H9 (cell line): ENCODE measurements at regions not wholly inside any gene's neighbourhood (a gene's known extent, or its start where the extent isn't known, plus 50 kb on each side); places are given as distances from the start of the nearest gene placed in this dataset.
"Not testable (repeated sequence)": the region's sequence is repeated elsewhere in the genome, so short reads cannot be mapped to it uniquely, and the experiment has no call there.

Source experiments
- DNase-seq: peaks from one replicate; pipeline ENCODE4 v3.0.0-alpha.2; 2017
- H2AFZ ChIP-seq: one replicate; pipeline ENCODE4 v1.6.1; 2013; ENCODE audit warnings: mild to moderate bottlenecking, low read length, control low read depth, moderate library complexity
- H2AK5ac ChIP-seq: 2 replicates; pipeline ENCODE4 v1.6.1; 2013; ENCODE audit warnings: low read length, control low read depth, mixed read lengths; ENCODE audit not compliant: insufficient read length
- H2BK120ac ChIP-seq: one replicate; pipeline ENCODE4 v1.6.1; 2013; ENCODE audit warnings: low read depth, mild to moderate bottlenecking, low read length, control low read depth, inconsistent platforms; ENCODE audit not compliant: poor library complexity, severe bottlenecking
- H2BK12ac ChIP-seq: 2 replicates; pipeline ENCODE4 v1.6.1; 2013; ENCODE audit warnings: low read length, control low read depth, mixed read lengths, low read depth; ENCODE audit not compliant: insufficient read length
- H2BK15ac ChIP-seq: 2 replicates; pipeline ENCODE4 v1.6.1; 2013; ENCODE audit warnings: low read depth, low read length, control low read depth
- H2BK20ac ChIP-seq: one replicate; pipeline ENCODE4 v1.6.1; 2013; ENCODE audit warnings: low read depth, mild to moderate bottlenecking, low read length, control low read depth, inconsistent platforms; ENCODE audit not compliant: poor library complexity, severe bottlenecking
- H2BK5ac ChIP-seq: 2 replicates; pipeline ENCODE4 v1.6.1; 2013; ENCODE audit warnings: low read length, control low read depth, mixed read lengths; ENCODE audit not compliant: insufficient read length
- H3K14ac ChIP-seq: 2 replicates; pipeline ENCODE4 v1.6.1; 2013; ENCODE audit warnings: low read length, control low read depth; ENCODE audit not compliant: insufficient read depth
- H3K18ac ChIP-seq: 2 replicates; pipeline ENCODE4 v1.6.1; 2013; ENCODE audit warnings: low read depth, mild to moderate bottlenecking, mixed read lengths, low read length, control low read depth; ENCODE audit not compliant: insufficient read length
- H3K23ac ChIP-seq: 2 replicates; pipeline ENCODE4 v1.6.1; 2013; ENCODE audit warnings: low read length, control low read depth, mixed read lengths, low read depth; ENCODE audit not compliant: insufficient read length
- H3K23me2 ChIP-seq: 2 replicates; pipeline ENCODE4 v1.6.1; 2013; ENCODE audit warnings: low read depth, mild to moderate bottlenecking, mixed read lengths, low read length, control low read depth; ENCODE audit not compliant: insufficient read length, poor library complexity, severe bottlenecking
- H3K27ac ChIP-seq: 2 replicates; pipeline ENCODE4 v1.5.1; 2013; ENCODE audit warnings: low read length, control low read depth, mixed read lengths, low read depth; ENCODE audit not compliant: insufficient read length
- H3K27me3 ChIP-seq: 2 replicates; pipeline ENCODE4 v1.6.1; 2013; ENCODE audit warnings: low read length, control low read depth, inconsistent platforms; ENCODE audit not compliant: insufficient read depth
- H3K4ac ChIP-seq: 2 replicates; pipeline ENCODE4 v1.6.1; 2013; ENCODE audit warnings: low read depth, mild to moderate bottlenecking, control low read depth, inconsistent platforms, low read length, moderate library complexity
- H3K4me1 ChIP-seq: 2 replicates; pipeline ENCODE4 v1.6.1; 2013; ENCODE audit warnings: low read length, control low read depth, inconsistent platforms; ENCODE audit not compliant: insufficient read depth
- H3K4me2 ChIP-seq: 2 replicates; pipeline ENCODE4 v1.6.1; 2013; ENCODE audit warnings: low read length, control low read depth, mixed read lengths; ENCODE audit not compliant: insufficient read length, insufficient read depth
- H3K56ac ChIP-seq: 2 replicates; pipeline ENCODE4 v1.6.1; 2013; ENCODE audit warnings: low read depth, mild to moderate bottlenecking, mixed read lengths, low read length, control low read depth; ENCODE audit not compliant: insufficient read length
- H3K79me1 ChIP-seq: 2 replicates; pipeline ENCODE4 v1.6.1; 2013; ENCODE audit warnings: low read depth, mild to moderate bottlenecking, moderate library complexity, low read length, control low read depth, inconsistent platforms; ENCODE audit not compliant: insufficient read depth, poor library complexity, severe bottlenecking
- H3K79me2 ChIP-seq: 2 replicates; pipeline ENCODE4 v1.6.1; 2013; ENCODE audit warnings: low read length, control low read depth, inconsistent platforms; ENCODE audit not compliant: insufficient read depth
- H3K9ac ChIP-seq: 2 replicates; pipeline ENCODE4 v1.6.1; 2013; ENCODE audit warnings: low read length, control low read depth, mixed read lengths; ENCODE audit not compliant: insufficient read length; ENCODE audit errors: extremely low read depth
- H3K9me3 ChIP-seq: one replicate; pipeline ENCODE4 v1.6.1; 2013; ENCODE audit warnings: low read depth, low read length, inconsistent platforms; ENCODE audit not compliant: control insufficient read depth
- H3T11ph ChIP-seq: one replicate; pipeline ENCODE4 v1.6.1; 2013; ENCODE audit warnings: mild to moderate bottlenecking, low read length, control low read depth, inconsistent platforms
- H4K20me1 ChIP-seq: one replicate; pipeline ENCODE4 v1.6.1; 2013; ENCODE audit not compliant: control insufficient read depth, insufficient read length, insufficient read depth
- H4K5ac ChIP-seq: 2 replicates; pipeline ENCODE4 v1.6.1; 2013; ENCODE audit warnings: low read depth, mild to moderate bottlenecking, mixed read lengths, low read length, control low read depth; ENCODE audit not compliant: insufficient read length
- H4K8ac ChIP-seq: replicated peaks from 2 replicates; pipeline ENCODE4 v1.6.1; 2013; ENCODE audit warnings: low read length, control low read depth, mixed read lengths, low read depth; ENCODE audit not compliant: insufficient read length
- H4K91ac ChIP-seq: 2 replicates; pipeline ENCODE4 v1.6.1; 2013; ENCODE audit warnings: low read depth, mild to moderate bottlenecking, moderate library complexity, mixed read lengths, low read length, control low read depth; ENCODE audit not compliant: insufficient read length
- H3K27ac Mint-ChIP-seq, 3 experiments: 2 replicates in 2 of 3; 3 replicates in 1 of 3; pipeline ENCODE4 v1.8.0; 2020 to 2021; ENCODE audit warnings: mixed read lengths in 3 of 3, mild to moderate bottlenecking in 1 of 3, moderate library complexity in 1 of 3
- H3K27me3 Mint-ChIP-seq: 2 replicates; pipeline ENCODE4 v1.8.0; 2021; ENCODE audit warnings: low read depth, mild to moderate bottlenecking, moderate library complexity, mixed read lengths
- H3K36me3 Mint-ChIP-seq, 3 experiments: 2 replicates in 2 of 3; 3 replicates in 1 of 3; pipeline ENCODE4 v1.8.0; 2020 to 2021; ENCODE audit warnings: low read depth in 3 of 3, mixed read lengths in 3 of 3; ENCODE audit not compliant: insufficient read depth in 1 of 3
- H3K4me1 Mint-ChIP-seq, 2 experiments: 2 replicates each; pipeline ENCODE4 v1.8.0; 2020; ENCODE audit warnings: mixed read lengths in 2 of 2
- H3K4me3 Mint-ChIP-seq, 2 experiments: 2 replicates in 1 of 2; 3 replicates in 1 of 2; pipeline ENCODE4 v1.8.0; 2020 to 2021; ENCODE audit warnings: mild to moderate bottlenecking in 2 of 2, mixed read lengths in 2 of 2, moderate library complexity in 1 of 2
- H3K9me3 Mint-ChIP-seq, 2 experiments: 2 replicates in 1 of 2; 3 replicates in 1 of 2; pipeline ENCODE4 v1.8.0; 2020; ENCODE audit warnings: mild to moderate bottlenecking in 2 of 2, mixed read lengths in 2 of 2, moderate library complexity in 1 of 2
- WGBS: extraction: QIAGEN DNeasy Blood & Tissue Kit; methylation state at CpG from one replicate; pipeline ENCODE4 v1.1.7; 2013; ENCODE audit warnings: missing lambda C conversion rate, low lambda C conversion rate, mixed read lengths; ENCODE audit not compliant: insufficient read length; ENCODE audit errors: extremely low coverage; 5-methylcytosine and 5-hydroxymethylcytosine counted together
- TF ChIP-seq, protein P1 (sequence below): fragments of 200-600 bp; sonication (generic); conservative IDR thresholded peaks from 3 replicates; pipeline ENCODE4 v1.8.0; 2021; ENCODE audit warnings: antibody characterized with exemption, mild to moderate bottlenecking

DNA sequence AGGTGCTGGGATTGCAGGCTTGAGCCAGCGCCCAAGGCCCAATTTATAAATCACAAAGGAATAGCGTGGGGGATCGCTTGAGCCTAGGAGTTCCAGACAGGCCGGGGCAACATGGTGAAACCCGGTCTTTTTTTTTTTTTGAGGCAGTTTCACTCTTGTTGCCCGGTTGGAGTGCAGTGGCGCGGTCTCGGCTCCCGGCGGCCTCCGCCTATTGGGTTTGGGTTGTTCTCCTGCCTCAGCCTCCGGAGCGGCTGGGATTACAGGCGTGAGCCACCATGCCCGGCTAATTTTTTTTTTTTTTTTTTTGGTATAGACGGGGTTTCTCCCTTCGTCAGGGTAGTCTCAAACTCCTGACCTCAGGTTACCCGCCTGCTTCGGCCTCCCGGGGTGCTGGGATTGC is 65.0 kb downstream of the GOLGA6L7 start:
- Histone ChIP-seq H3K9ac (no peak overlapping the region), H3K9me3 (no peaks in the 10 kb centered on the region), H2BK15ac (no peak overlapping the region), H3K18ac (no peak overlapping the region), H3K79me2 (no peaks in the 10 kb centered on the region), H3K23me2 (no peaks in the 10 kb centered on the region), H2BK20ac (no peak overlapping the region), H3K14ac (no peak overlapping the region), H3K56ac (no peak overlapping the region), H2AK5ac (no peak overlapping the region), H3K27me3 (no peaks in the 10 kb centered on the region), H2AFZ (no peak overlapping the region), H2BK5ac (no peak overlapping the region), H3K27ac (no peak overlapping the region), H2BK120ac (no peak overlapping the region), H4K5ac (no peak overlapping the region), H3T11ph (no peak overlapping the region), H4K20me1 (no peaks in the 10 kb centered on the region), H4K8ac (no peak overlapping the region), H4K91ac (no peak overlapping the region), H2BK12ac (no peak overlapping the region), H3K4me2 (no peak overlapping the region), H3K79me1 (no peaks in the 10 kb centered on the region), H3K23ac (no peak overlapping the region), H3K4me1 (no peaks in the 10 kb centered on the region), H3K4ac (no peak overlapping the region)
- TF ChIP-seq, protein P1, sequence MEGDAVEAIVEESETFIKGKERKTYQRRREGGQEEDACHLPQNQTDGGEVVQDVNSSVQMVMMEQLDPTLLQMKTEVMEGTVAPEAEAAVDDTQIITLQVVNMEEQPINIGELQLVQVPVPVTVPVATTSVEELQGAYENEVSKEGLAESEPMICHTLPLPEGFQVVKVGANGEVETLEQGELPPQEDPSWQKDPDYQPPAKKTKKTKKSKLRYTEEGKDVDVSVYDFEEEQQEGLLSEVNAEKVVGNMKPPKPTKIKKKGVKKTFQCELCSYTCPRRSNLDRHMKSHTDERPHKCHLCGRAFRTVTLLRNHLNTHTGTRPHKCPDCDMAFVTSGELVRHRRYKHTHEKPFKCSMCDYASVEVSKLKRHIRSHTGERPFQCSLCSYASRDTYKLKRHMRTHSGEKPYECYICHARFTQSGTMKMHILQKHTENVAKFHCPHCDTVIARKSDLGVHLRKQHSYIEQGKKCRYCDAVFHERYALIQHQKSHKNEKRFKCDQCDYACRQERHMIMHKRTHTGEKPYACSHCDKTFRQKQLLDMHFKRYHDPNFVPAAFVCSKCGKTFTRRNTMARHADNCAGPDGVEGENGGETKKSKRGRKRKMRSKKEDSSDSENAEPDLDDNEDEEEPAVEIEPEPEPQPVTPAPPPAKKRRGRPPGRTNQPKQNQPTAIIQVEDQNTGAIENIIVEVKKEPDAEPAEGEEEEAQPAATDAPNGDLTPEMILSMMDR = no peak
- Mint-ChIP-seq H3K9me3 (no peaks in the 10 kb centered on the region), H3K4me3 (no peak overlapping the region), H3K36me3 (no peaks in the 10 kb centered on the region), H3K27me3 (no peaks in the 10 kb centered on the region), H3K4me1 (peaks cover 5 to 6% of the 10 kb centered on the region in 2 experiments), H3K27ac (no peak overlapping the region)
- WGBS = no CpG with 5 or more reads among the region's 21 CpGs
- DNase-seq = no peak

GRCh38 chr15:28778397-28778796 is 66.2 kb upstream of the GOLGA8M start:
- not testable (repeated sequence) for H3K27me3 Mint-ChIP-seq, H4K20me1 ChIP-seq, H4K5ac ChIP-seq, H3K79me2 ChIP-seq, H3K27ac ChIP-seq, H3K4me1 ChIP-seq, H2BK12ac ChIP-seq, H3K4ac ChIP-seq, H3K56ac ChIP-seq, H3K23ac ChIP-seq, H2BK15ac ChIP-seq, H2AK5ac ChIP-seq, H3K9ac ChIP-seq, H3K18ac ChIP-seq, H3K9me3 Mint-ChIP-seq, DNase-seq, H3K23me2 ChIP-seq, H3K9me3 ChIP-seq, H3K79me1 ChIP-seq, H3T11ph ChIP-seq, H2BK120ac ChIP-seq, H3K4me2 ChIP-seq, H3K4me3 Mint-ChIP-seq, H3K27ac Mint-ChIP-seq, H2BK5ac ChIP-seq, H3K27me3 ChIP-seq, H4K91ac ChIP-seq, H3K36me3 Mint-ChIP-seq, H2AFZ ChIP-seq, H4K8ac ChIP-seq, H3K14ac ChIP-seq, H2BK20ac ChIP-seq, H3K4me1 Mint-ChIP-seq
- no CpG with 5 or more reads among the region's 2 CpGs for WGBS
